Activated CD4-positive, alpha-beta memory T cell treated with anti-CD3 and anti-CD28 coated beads for 36 hours (primary cell): ENCODE measurements at regions not wholly inside any gene's neighbourhood (a gene's known extent, or its start where the extent isn't known, plus 50 kb on each side); places are given as distances from the start of the nearest gene placed in this dataset.

Source experiments
- CTCF ChIA-PET: fragments of 350-600 bp; sonication (Branson Sonifier 250); formaldehyde crosslinking; loops from one replicate; lab custom pipeline; 2021; ENCODE audit warnings: antibody characterized with exemption, inconsistent platforms; lab: Charles Lee
- POLR2A ChIA-PET: fragments of 350-600 bp; sonication (Branson Sonifier 250); formaldehyde crosslinking; loops from one replicate; lab custom pipeline; 2021; ENCODE audit warnings: antibody characterized with exemption; lab: Charles Lee
- DNase-seq: peaks from one replicate; pipeline ENCODE4 v3.0.0-alpha.2; 2020
- H3K27ac Mint-ChIP-seq: one replicate; pipeline ENCODE4 v1.8.0; 2021; ENCODE audit warnings: mixed read lengths
- H3K27me3 Mint-ChIP-seq: one replicate; pipeline ENCODE4 v1.8.0; 2021; ENCODE audit warnings: mixed read lengths
- H3K36me3 Mint-ChIP-seq: one replicate; pipeline ENCODE4 v1.8.0; 2021; ENCODE audit warnings: mixed read lengths
- H3K4me1 Mint-ChIP-seq: one replicate; pipeline ENCODE4 v1.8.0; 2021; ENCODE audit warnings: low read depth, mixed read lengths
- H3K4me3 Mint-ChIP-seq: one replicate; pipeline ENCODE4 v1.8.0; 2021; ENCODE audit warnings: mild to moderate bottlenecking, mixed read lengths
- H3K9me3 Mint-ChIP-seq: one replicate; pipeline ENCODE4 v1.8.0; 2021; ENCODE audit warnings: mixed read lengths
- intact Hi-C: fragments of 100-400 bp; cut with micrococcal nuclease; formaldehyde crosslinking; loops from one replicate; pipeline ENCODE4 v1.15.1; 2023

- peaks cover 2% of the 10 kb centered on the region for H3K27me3 Mint-ChIP-seq
- POLR2A ChIA-PET: no interaction called here
Measured at GRCh38 chr22:49436056-49436455, 391.6 kb downstream of the BRD1 start.

DNA sequence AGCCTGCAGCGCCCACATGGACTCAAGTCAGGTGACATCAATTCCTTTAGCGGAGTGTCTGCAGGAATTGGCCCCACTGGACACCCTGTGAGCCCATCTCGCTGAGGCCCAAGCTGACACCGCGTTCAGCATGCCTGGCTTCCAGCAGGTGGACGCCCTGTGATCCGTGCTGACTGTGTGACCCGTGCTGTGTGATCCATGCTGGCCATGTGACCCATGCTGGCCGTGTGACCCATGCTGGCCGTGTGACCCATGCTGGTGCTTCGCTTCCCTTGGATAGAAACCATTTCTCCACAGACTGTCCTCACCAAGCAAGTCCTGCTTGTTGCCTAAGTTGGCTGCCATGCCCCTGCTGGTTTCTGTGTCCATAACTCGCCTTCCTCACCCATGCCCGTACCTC, 392.1 kb downstream of the BRD1 start:
- Mint-ChIP-seq H3K27ac (no peak overlapping the region), H3K9me3 (no peaks in the 10 kb centered on the region), H3K4me1 (no peaks in the 10 kb centered on the region), H3K36me3 (peaks cover 1% of the 10 kb centered on the region), H3K4me3 (no peak overlapping the region), H3K27me3 (peaks cover 2% of the 10 kb centered on the region)
- intact Hi-C loops: no loop called here
- no peak for DNase-seq
- CTCF ChIA-PET: no interaction called here
- POLR2A ChIA-PET: no interaction called here

More at GRCh38 chr22:49436056-49436455, 391.6 kb downstream of the BRD1 start:
- H3K36me3 Mint-ChIP-seq: peaks cover 1% of the 10 kb centered on the region
- intact Hi-C loops: no loop called here
- CTCF ChIA-PET: no interaction called here
- no peak overlapping the region for H3K4me3 Mint-ChIP-seq
- no peak overlapping the region for H3K27ac Mint-ChIP-seq
- H3K9me3 Mint-ChIP-seq: no peaks in the 10 kb centered on the region
- DNase-seq: no peak
- H3K4me1 Mint-ChIP-seq: no peaks in the 10 kb centered on the region

DNA sequence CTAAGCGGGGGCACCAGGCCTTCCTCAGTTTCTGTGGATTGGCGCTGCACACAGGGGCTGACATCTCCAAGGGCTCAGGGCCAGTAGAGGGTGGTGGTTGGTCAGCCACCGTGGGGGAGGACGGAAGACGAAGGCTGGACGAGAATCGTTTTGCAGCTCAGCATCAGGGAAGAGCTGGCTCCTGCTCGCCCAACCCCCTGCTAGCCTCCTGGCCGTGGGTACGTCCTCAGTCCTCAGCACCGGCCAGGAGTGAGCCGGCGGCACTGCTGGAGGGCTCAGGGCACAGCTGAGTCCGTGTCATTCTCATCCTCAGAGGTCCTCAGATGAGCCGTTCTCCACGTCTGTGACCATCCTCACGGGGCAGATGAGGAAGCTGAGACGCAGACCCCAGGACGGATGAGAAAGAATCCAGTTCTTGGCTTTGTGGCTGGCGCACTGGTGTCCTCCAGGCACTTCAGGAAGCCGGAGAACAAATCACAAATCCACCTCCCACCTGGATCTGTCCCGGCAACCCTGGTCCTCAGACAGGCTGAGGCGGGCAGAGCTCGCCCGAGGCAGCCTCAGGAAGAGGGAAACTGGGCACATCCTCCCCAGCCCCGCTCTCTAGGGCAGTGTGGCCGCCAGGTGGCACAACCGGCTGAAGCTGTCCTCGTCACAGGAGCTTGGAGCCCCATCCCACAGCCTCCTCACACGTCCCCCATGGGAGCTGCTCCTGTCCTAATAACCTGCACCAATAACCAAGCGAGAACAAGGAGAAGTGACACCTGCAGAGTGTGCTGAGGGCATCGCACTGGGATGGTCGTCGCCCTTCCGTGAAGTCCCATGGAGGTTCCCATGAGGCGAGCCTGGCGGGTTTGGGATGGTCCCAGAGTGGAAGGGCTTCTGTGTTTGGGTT, 393.7 kb downstream of the BRD1 start:
- H3K27ac Mint-ChIP-seq: no peak overlapping the region
- POLR2A ChIA-PET: no interaction called here
- DNase-seq: no peak
- no peak overlapping the region for H3K4me3 Mint-ChIP-seq
- intact Hi-C loops: no loop called here
- H3K36me3 Mint-ChIP-seq: peaks cover 1% of the 10 kb centered on the region
- peaks cover 5% of the 10 kb centered on the region for H3K27me3 Mint-ChIP-seq
- H3K4me1 Mint-ChIP-seq: no peaks in the 10 kb centered on the region
- CTCF ChIA-PET: interaction anchor here (1.3 kb wide), 1 partner anchor 268 kb away, joined by 4 read pairs; no protein-coding TSS in a partner anchor
- no peaks in the 10 kb centered on the region for H3K9me3 Mint-ChIP-seq

DNA sequence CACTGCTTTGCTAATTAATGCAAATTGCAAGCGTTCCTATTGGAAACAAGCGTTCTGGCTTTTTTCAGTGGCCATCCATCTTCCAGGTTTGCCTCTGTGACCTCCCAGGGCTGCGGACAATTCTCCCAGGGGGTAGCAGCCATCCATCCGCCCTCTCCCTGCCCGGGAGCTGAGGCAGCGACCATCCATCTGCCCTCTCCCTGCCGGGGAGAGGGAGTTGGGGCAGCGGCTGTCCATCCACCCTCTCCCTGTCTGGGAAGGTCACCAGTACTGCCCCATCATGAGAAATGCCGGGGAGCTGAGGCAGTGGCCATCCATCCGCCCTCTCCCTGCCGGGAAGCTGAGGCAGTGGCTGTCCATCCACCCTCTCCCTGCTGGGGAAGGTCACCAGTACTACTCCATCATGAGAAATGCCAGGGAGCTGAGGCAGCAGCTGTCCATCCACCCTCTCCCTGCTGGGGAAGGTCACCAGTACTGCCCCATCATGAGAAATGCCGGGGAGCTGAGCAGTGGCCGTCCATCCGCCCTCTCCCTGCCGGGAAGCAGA, 394.7 kb downstream of the BRD1 start:
- no peaks in the 10 kb centered on the region for H3K4me1 Mint-ChIP-seq
- CTCF ChIA-PET: no interaction called here

GRCh38 chr22:49432211-49432896, 395.3 kb downstream of the BRD1 start:
- H3K36me3 Mint-ChIP-seq: peaks cover 1% of the 10 kb centered on the region
- CTCF ChIA-PET: no interaction called here
- H3K4me1 Mint-ChIP-seq: no peaks in the 10 kb centered on the region
- intact Hi-C loops: no loop called here
- no peak overlapping the region for H3K27ac Mint-ChIP-seq
- H3K4me3 Mint-ChIP-seq: no peak overlapping the region
- POLR2A ChIA-PET: no interaction called here
- H3K9me3 Mint-ChIP-seq: no peaks in the 10 kb centered on the region
- DNase-seq: no peak
- peaks cover 9% of the 10 kb centered on the region for H3K27me3 Mint-ChIP-seq

More for the DNA sequence above, 394.7 kb downstream of the BRD1 start:
- Mint-ChIP-seq H3K27ac (no peak overlapping the region), H3K36me3 (peaks cover 1% of the 10 kb centered on the region), H3K27me3 (peaks cover 8% of the 10 kb centered on the region), H3K9me3 (no peaks in the 10 kb centered on the region), H3K4me3 (no peak overlapping the region)
- POLR2A ChIA-PET: no interaction called here
- intact Hi-C loops: no loop called here
- DNase-seq: no peak

GRCh38 chr22:49431551-49431950, 396.1 kb downstream of the BRD1 start:
- peaks cover 9% of the 10 kb centered on the region for H3K27me3 Mint-ChIP-seq
- no peak overlapping the region for H3K4me3 Mint-ChIP-seq
- H3K27ac Mint-ChIP-seq: no peak overlapping the region
- H3K9me3 Mint-ChIP-seq: no peaks in the 10 kb centered on the region
- DNase-seq: no peak
- H3K4me1 Mint-ChIP-seq: no peaks in the 10 kb centered on the region
- POLR2A ChIA-PET: interaction anchor here (0.6 kb wide), 1 partner anchor 1270 kb away, joined by 5 read pairs; no protein-coding TSS in a partner anchor
- peaks cover 1% of the 10 kb centered on the region for H3K36me3 Mint-ChIP-seq
- CTCF ChIA-PET: no interaction called here
- intact Hi-C loops: no loop called here

DNA sequence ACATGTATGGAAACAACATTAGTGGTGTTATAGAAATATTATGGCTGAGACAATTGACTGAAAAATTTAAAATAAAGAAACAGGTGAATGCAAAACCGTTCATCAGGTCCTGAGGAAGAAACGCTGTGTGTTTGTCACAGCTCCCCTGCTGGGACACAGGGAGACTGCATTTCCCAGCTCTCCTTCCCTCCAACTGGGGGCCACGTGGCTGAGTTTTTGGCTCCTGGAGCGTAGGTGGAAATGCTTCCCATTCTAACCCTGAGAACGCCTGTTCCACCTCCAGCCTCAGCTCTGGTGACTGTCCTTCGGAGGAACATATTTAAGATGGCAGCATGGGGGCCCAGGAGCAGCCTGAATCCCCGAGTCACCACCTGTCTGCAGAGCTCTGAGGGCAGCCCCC, 398.6 kb downstream of the BRD1 start:
- intact Hi-C loops: no loop called here
- ChIA-PET CTCF (no interaction called here), POLR2A (no interaction called here)
- Mint-ChIP-seq H3K27me3 (peaks cover 9% of the 10 kb centered on the region), H3K4me3 (no peak overlapping the region), H3K4me1 (no peaks in the 10 kb centered on the region), H3K27ac (no peak overlapping the region), H3K36me3 (peaks cover 1% of the 10 kb centered on the region), H3K9me3 (no peaks in the 10 kb centered on the region)
- DNase-seq: no peak

GRCh38 chr22:49427941-49428340, 399.7 kb downstream of the BRD1 start:
- intact Hi-C loops: no loop called here
- H3K36me3 Mint-ChIP-seq: no peaks in the 10 kb centered on the region
- CTCF ChIA-PET: no interaction called here
- no peak overlapping the region for H3K27ac Mint-ChIP-seq
- H3K27me3 Mint-ChIP-seq: peaks cover 7% of the 10 kb centered on the region
- no peaks in the 10 kb centered on the region for H3K4me1 Mint-ChIP-seq
- no peak overlapping the region for H3K4me3 Mint-ChIP-seq
- POLR2A ChIA-PET: no interaction called here
- H3K9me3 Mint-ChIP-seq: no peaks in the 10 kb centered on the region
- no peak for DNase-seq

GRCh38 chr22:49427341-49427740, 400.3 kb downstream of the BRD1 start:
- H3K4me3 Mint-ChIP-seq: no peak overlapping the region
- H3K27me3 Mint-ChIP-seq: peaks cover 7% of the 10 kb centered on the region
- no peaks in the 10 kb centered on the region for H3K36me3 Mint-ChIP-seq
- intact Hi-C loops: no loop called here
- H3K4me1 Mint-ChIP-seq: no peaks in the 10 kb centered on the region
- ChIA-PET POLR2A (no interaction called here), CTCF (no interaction called here)
- H3K9me3 Mint-ChIP-seq: no peaks in the 10 kb centered on the region
- H3K27ac Mint-ChIP-seq: no peak overlapping the region
- DNase-seq: no peak

DNA sequence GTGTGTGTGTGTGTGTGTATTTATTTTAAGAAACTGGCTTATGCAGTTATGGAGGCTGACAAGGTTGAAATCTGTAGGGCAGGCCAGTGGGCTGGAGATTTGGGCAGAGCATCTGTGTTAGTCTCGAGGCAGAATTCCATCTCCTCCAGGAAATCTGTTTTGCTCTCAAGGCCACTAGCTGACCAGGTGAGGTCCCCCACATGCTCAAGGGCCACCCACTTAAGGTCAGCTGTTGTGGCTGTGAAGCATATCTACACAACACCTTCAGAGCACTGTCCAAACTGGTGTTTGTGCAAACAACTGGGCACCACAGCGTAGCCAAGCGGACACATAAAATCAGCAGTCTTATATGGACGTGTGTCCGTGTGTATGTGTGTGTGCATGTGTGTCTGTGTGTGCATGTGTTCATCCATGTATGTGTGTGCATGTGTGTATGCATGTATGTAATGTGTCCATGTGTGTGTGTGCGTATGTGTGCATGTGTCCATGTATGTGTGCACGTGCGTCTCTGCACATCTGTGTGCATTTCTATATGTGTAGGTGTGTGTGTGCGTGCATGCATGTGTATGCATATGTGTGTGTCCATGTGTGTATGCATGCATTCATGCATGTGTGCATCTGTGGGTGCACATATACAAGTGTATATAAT, 400.9 kb downstream of the BRD1 start:
- intact Hi-C loops: no loop called here
- ChIA-PET POLR2A (no interaction called here), CTCF (no interaction called here)
- Mint-ChIP-seq H3K9me3 (no peaks in the 10 kb centered on the region), H3K36me3 (no peaks in the 10 kb centered on the region), H3K27me3 (peaks cover 7% of the 10 kb centered on the region), H3K27ac (no peak overlapping the region), H3K4me1 (no peaks in the 10 kb centered on the region), H3K4me3 (no peak overlapping the region)
- DNase-seq: no peak

DNA sequence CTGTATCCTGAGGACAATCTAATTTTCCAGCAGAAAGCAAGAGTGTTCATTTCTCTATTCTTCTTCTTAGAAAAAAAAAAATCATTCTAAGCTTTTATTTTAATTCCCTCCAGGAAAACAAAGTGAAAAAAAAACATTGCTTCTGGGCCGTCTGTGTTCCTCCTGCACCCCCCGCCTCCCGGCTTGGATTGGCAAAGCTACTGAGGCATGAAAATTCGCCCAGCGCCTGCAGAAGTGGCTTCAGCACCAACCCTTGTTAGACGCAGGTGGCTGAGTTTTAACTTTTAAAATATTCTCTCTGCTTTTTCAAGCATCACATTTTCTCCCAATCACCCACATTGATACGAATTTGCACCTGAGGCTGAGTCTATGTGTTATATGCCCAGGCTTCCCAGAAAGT, 401.6 kb downstream of the BRD1 start:
- peaks cover under 1% of the 10 kb centered on the region for H3K9me3 Mint-ChIP-seq
- CTCF ChIA-PET: no interaction called here
- no peak for DNase-seq
- POLR2A ChIA-PET: no interaction called here
- peaks cover 7% of the 10 kb centered on the region for H3K27me3 Mint-ChIP-seq
- no peak overlapping the region for H3K27ac Mint-ChIP-seq
- intact Hi-C loops: no loop called here
- H3K4me1 Mint-ChIP-seq: no peaks in the 10 kb centered on the region
- H3K4me3 Mint-ChIP-seq: no peak overlapping the region
- H3K36me3 Mint-ChIP-seq: no peaks in the 10 kb centered on the region

DNA sequence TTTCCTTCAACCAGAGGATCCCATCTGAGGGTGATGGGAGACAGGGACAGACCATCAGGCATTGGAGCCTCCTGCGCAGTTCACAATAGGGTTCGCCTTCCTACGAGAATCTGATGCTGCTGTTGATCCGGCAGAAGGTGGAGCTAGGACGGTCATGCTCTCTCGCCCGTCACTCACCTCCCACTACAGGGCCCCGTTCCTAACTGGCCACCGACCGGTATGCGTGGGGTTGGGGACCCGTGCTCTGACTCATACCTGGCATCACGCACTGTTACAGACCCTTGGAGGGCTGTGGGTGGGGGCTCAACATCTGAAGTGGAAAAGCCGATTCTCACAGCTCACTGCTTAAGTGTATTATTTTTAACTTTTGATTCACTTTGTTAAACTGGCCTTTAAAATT, 402.3 kb downstream of the BRD1 start:
- H3K4me3 Mint-ChIP-seq: no peak overlapping the region
- DNase-seq: no peak
- H3K27ac Mint-ChIP-seq: no peak overlapping the region
- H3K27me3 Mint-ChIP-seq: peaks cover 7% of the 10 kb centered on the region
- CTCF ChIA-PET: no interaction called here
- H3K9me3 Mint-ChIP-seq: peaks cover 6% of the 10 kb centered on the region
- POLR2A ChIA-PET: no interaction called here
- H3K36me3 Mint-ChIP-seq: no peaks in the 10 kb centered on the region
- intact Hi-C loops: no loop called here
- no peaks in the 10 kb centered on the region for H3K4me1 Mint-ChIP-seq
